OCI-LY1 (cell line): ENCODE measurements at regions not wholly inside any gene's neighbourhood (a gene's known extent, or its start where the extent isn't known, plus 50 kb on each side); places are given as distances from the start of the nearest gene placed in this dataset.

Experiments used
- H2AFZ ChIP-seq: fragments of 200-600 bp; sonication (generic), shearing (Covaris generic); 2 replicates; pipeline ENCODE4 v1.6.0; 2014; ENCODE audit warnings: antibody characterized with exemption, mild to moderate bottlenecking, low read length
- H3F3A ChIP-seq: fragments of 200-600 bp; sonication (generic), shearing (Covaris generic); 2 replicates; pipeline ENCODE4 v1.6.0; 2014; ENCODE audit warnings: mild to moderate bottlenecking, antibody characterized with exemption, low read length, moderate library complexity; ENCODE audit not compliant: insufficient read depth
- H3K27ac ChIP-seq: fragments of 200-600 bp; sonication (generic); 2 replicates; pipeline ENCODE4 v1.5.1; 2014; ENCODE audit warnings: low read length, mixed run types, mild to moderate bottlenecking, low read depth; ENCODE audit not compliant: poor library complexity, severe bottlenecking
- H3K27me3 ChIP-seq: fragments of 200-600 bp; sonication (generic); 2 replicates; pipeline ENCODE4 v1.6.0; 2014; ENCODE audit warnings: antibody characterized with exemption, mild to moderate bottlenecking, low read length, moderate library complexity; ENCODE audit not compliant: insufficient read depth
- H3K36me3 ChIP-seq: fragments of 200-600 bp; sonication (generic); 2 replicates; pipeline ENCODE4 v1.6.1; 2014; ENCODE audit warnings: mild to moderate bottlenecking, antibody characterized with exemption, low read length, moderate library complexity, mixed read lengths; ENCODE audit not compliant: insufficient read depth
- H3K4me1 ChIP-seq: fragments of 200-600 bp; sonication (generic); 2 replicates; pipeline ENCODE4 v1.5.1; 2014; ENCODE audit warnings: mild to moderate bottlenecking, low read length, moderate library complexity; ENCODE audit not compliant: insufficient read depth, severe bottlenecking
- H3K4me2 ChIP-seq: fragments of 200-600 bp; sonication (generic), shearing (Covaris generic); 2 replicates; pipeline ENCODE4 v1.6.1; 2014; ENCODE audit warnings: low read length
- H3K4me3 ChIP-seq: fragments of 200-600 bp; sonication (generic); 2 replicates; pipeline ENCODE4 v1.5.1; 2014; ENCODE audit warnings: low read length, low read depth, mild to moderate bottlenecking, mixed read lengths; ENCODE audit not compliant: poor library complexity, severe bottlenecking
- H3K79me2 ChIP-seq: fragments of 200-600 bp; shearing (Covaris generic); 2 replicates; pipeline ENCODE4 v1.6.1; 2016; ENCODE audit warnings: mixed run types, low read length, mixed read lengths; ENCODE audit not compliant: insufficient read depth
- H3K9ac ChIP-seq: fragments of 200-600 bp; sonication (generic), shearing (Covaris generic); 2 replicates; pipeline ENCODE4 v1.6.1; 2014; ENCODE audit warnings: mild to moderate bottlenecking, low read length, mixed read lengths
- H3K9me2 ChIP-seq: fragments of 200-600 bp; sonication (generic), shearing (Covaris generic); 2 replicates; pipeline ENCODE4 v1.6.1; 2014; ENCODE audit warnings: low read depth, mild to moderate bottlenecking, low read length, mixed read lengths
- H3K9me3 ChIP-seq: fragments of 200-600 bp; shearing (Covaris generic); 2 replicates; pipeline ENCODE4 v1.6.1; 2014; ENCODE audit warnings: low read length, mixed read lengths
- H4K20me1 ChIP-seq: fragments of 200-600 bp; sonication (generic), shearing (Covaris generic); 2 replicates; pipeline ENCODE4 v1.6.0; 2016; ENCODE audit warnings: mild to moderate bottlenecking, low read length; ENCODE audit not compliant: insufficient read depth
- EZH2 ChIP-seq: fragments of 200-600 bp; sonication (generic), shearing (Covaris generic); IDR thresholded peaks from 2 replicates; pipeline ENCODE4 v1.8.0; 2017; ENCODE audit warnings: borderline replicate concordance, mixed run types, mild to moderate bottlenecking, antibody characterized with exemption, low read length, moderate library complexity, mixed read lengths
- TF ChIP-seq, protein P1 (sequence below): fragments of 200-600 bp; sonication (generic), shearing (Covaris generic); IDR thresholded peaks from 2 replicates; pipeline ENCODE4 v1.5.1; 2017; ENCODE audit warnings: mild to moderate bottlenecking, antibody characterized with exemption, low read length, moderate library complexity, mixed read lengths

GRCh38 chr18:72261590-72261989 lies 282.6 kb downstream of the CBLN2 start:
- Histone ChIP-seq H3K27ac (no peak overlapping the region), H2AFZ (no peak overlapping the region), H3K79me2 (no peaks in the 10 kb centered on the region), H4K20me1 (no peaks in the 10 kb centered on the region), H3K9ac (no peak overlapping the region), H3K4me1 (no peaks in the 10 kb centered on the region), H3K4me3 (no peak overlapping the region), H3K27me3 (no peaks in the 10 kb centered on the region), H3K4me2 (no peak overlapping the region), H3F3A (no peaks in the 10 kb centered on the region), H3K9me2 (no peaks in the 10 kb centered on the region), H3K36me3 (no peaks in the 10 kb centered on the region), H3K9me3 (no peaks in the 10 kb centered on the region)
- no peak for TF ChIP-seq EZH2
- TF ChIP-seq, protein P1, sequence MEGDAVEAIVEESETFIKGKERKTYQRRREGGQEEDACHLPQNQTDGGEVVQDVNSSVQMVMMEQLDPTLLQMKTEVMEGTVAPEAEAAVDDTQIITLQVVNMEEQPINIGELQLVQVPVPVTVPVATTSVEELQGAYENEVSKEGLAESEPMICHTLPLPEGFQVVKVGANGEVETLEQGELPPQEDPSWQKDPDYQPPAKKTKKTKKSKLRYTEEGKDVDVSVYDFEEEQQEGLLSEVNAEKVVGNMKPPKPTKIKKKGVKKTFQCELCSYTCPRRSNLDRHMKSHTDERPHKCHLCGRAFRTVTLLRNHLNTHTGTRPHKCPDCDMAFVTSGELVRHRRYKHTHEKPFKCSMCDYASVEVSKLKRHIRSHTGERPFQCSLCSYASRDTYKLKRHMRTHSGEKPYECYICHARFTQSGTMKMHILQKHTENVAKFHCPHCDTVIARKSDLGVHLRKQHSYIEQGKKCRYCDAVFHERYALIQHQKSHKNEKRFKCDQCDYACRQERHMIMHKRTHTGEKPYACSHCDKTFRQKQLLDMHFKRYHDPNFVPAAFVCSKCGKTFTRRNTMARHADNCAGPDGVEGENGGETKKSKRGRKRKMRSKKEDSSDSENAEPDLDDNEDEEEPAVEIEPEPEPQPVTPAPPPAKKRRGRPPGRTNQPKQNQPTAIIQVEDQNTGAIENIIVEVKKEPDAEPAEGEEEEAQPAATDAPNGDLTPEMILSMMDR: no peak

DNA sequence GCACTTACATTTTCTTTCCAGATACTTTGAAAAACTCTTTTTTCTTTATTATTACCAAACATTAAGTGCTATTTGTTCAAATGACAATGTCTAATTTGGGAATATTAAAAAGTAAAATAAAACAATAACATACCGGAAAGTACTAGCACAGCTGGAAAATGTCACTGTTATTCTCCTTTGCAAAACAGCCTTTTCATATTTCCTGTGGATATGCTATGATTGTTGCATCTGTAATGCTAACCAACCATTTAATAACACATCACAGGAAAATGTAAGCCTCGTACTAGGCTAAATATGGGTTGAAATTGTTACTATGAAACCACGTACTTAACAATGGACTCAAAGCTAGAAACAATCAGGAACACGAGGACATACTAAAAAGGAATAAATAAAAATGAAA lies 298.1 kb downstream of the CBLN2 start:
- H3K4me3 ChIP-seq: no peak overlapping the region
- H3K9me3 ChIP-seq: no peaks in the 10 kb centered on the region
- H3K79me2 ChIP-seq: no peaks in the 10 kb centered on the region
- H3K27ac ChIP-seq: no peak overlapping the region
- H2AFZ ChIP-seq: no peak overlapping the region
- no peaks in the 10 kb centered on the region for H3K36me3 ChIP-seq
- H3F3A ChIP-seq: no peaks in the 10 kb centered on the region
- no peaks in the 10 kb centered on the region for H3K9me2 ChIP-seq
- no peaks in the 10 kb centered on the region for H3K4me1 ChIP-seq
- H3K9ac ChIP-seq: no peak overlapping the region
- no peaks in the 10 kb centered on the region for H3K27me3 ChIP-seq
- H3K4me2 ChIP-seq: no peak overlapping the region
- no peaks in the 10 kb centered on the region for H4K20me1 ChIP-seq
- TF ChIP-seq, protein P1: no peak
- no peak for TF ChIP-seq EZH2

GRCh38 chr18:72235422-72235821 lies 308.7 kb downstream of the CBLN2 start:
- Histone ChIP-seq H2AFZ (no peak overlapping the region), H3K4me2 (no peak overlapping the region), H3K27ac (no peak overlapping the region), H3K4me3 (no peak overlapping the region), H3K79me2 (no peaks in the 10 kb centered on the region), H3K9me2 (no peaks in the 10 kb centered on the region), H3K36me3 (no peaks in the 10 kb centered on the region), H3K9ac (no peak overlapping the region), H3K4me1 (no peaks in the 10 kb centered on the region), H3K27me3 (no peaks in the 10 kb centered on the region), H3K9me3 (no peaks in the 10 kb centered on the region), H3F3A (no peaks in the 10 kb centered on the region), H4K20me1 (no peaks in the 10 kb centered on the region)
- TF ChIP-seq EZH2: no peak
- TF ChIP-seq, protein P1: no peak
